ENCODE measurements at regions not wholly inside any gene's neighbourhood (a gene's known extent, or its start where the extent isn't known, plus 50 kb on each side); places are given as distances from the start of the nearest gene placed in this dataset.

- no peak for DNase-seq (ENCODE audit: low read depth in 2 of 2)
Measured at GRCh38 chr16:85423631-85424030, 189.5 kb upstream of the GSE1 start.

- no peak for DNase-seq (ENCODE audit: low read depth in 2 of 2)
Measured at GRCh38 chr16:85424260-85425073, 188.7 kb upstream of the GSE1 start.

- no peak for DNase-seq (ENCODE audit: low read depth in 2 of 2)
Measured at GRCh38 chr16:85425074-85425662, 188.0 kb upstream of the GSE1 start.

- no peak for DNase-seq (ENCODE audit: low read depth in 2 of 2)
Measured at GRCh38 chr16:85426806-85427205, 186.3 kb upstream of the GSE1 start.

GRCh38 chr16:85428168-85428898, 184.8 kb upstream of the GSE1 start:
- no peak for DNase-seq (ENCODE audit: low read depth in 2 of 2)

- no peak for DNase-seq (ENCODE audit: low read depth in 2 of 2)
Measured at GRCh38 chr16:85428899-85429775, 184.0 kb upstream of the GSE1 start.

- DNase-seq (ENCODE audit: low read depth in 2 of 2) = no peak
Measured at GRCh38 chr16:85429776-85430522, 183.2 kb upstream of the GSE1 start.

- DNase-seq (ENCODE audit: low read depth in 2 of 2) = no peak
Measured at GRCh38 chr16:85430523-85431421, 182.3 kb upstream of the GSE1 start.

- no peak for DNase-seq (ENCODE audit: low read depth in 2 of 2)
Measured at GRCh38 chr16:85431431-85432124, 181.5 kb upstream of the GSE1 start.

- DNase-seq (ENCODE audit: low read depth in 2 of 2) = no peak
Measured at GRCh38 chr16:85432606-85433005, 180.5 kb upstream of the GSE1 start.

- DNase-seq (ENCODE audit: low read depth in 2 of 2) = no peak
Measured at GRCh38 chr16:85433477-85433876, 179.6 kb upstream of the GSE1 start.

- no peak for DNase-seq (ENCODE audit: low read depth in 2 of 2)
Measured at GRCh38 chr16:85435286-85435685, 177.8 kb upstream of the GSE1 start.

GRCh38 chr16:85435700-85436099, 177.4 kb upstream of the GSE1 start:
- no peak for DNase-seq (ENCODE audit: low read depth in 2 of 2)

GRCh38 chr16:85436207-85436606, 176.9 kb upstream of the GSE1 start:
- DNase-seq (ENCODE audit: low read depth in 2 of 2) = no peak

GRCh38 chr16:85436636-85437165, 176.4 kb upstream of the GSE1 start:
- DNase-seq (ENCODE audit: low read depth in 2 of 2) = no peak

GRCh38 chr16:85437166-85438052, 175.7 kb upstream of the GSE1 start:
- DNase-seq (ENCODE audit: low read depth in 2 of 2) = no peak

- no peak for DNase-seq (ENCODE audit: low read depth in 2 of 2)
Measured at GRCh38 chr16:85438981-85439685, 174.0 kb upstream of the GSE1 start.

- DNase-seq (ENCODE audit: low read depth in 2 of 2) = no peak
Measured at GRCh38 chr16:85440744-85441143, 172.4 kb upstream of the GSE1 start.

All from fibroblast of skin of left quadriceps (primary cell).